ENCODE measurements at regions not wholly inside any gene's neighbourhood (a gene's known extent, or its start where the extent isn't known, plus 50 kb on each side); places are given as distances from the start of the nearest gene placed in this dataset.
"Not testable (repeated sequence)": the region's sequence is repeated elsewhere in the genome, so short reads cannot be mapped to it uniquely, and the experiment has no call there.

- not testable (repeated sequence) for TF ChIP-seq CTCF, POLR2A (IDR thresholded peaks at IDR 0.05)
Observed at GRCh38 chr6:7028963-7029362, 78.8 kb upstream of the RREB1 start.

Measured in body of pancreas (tissue), 4 donors.